Pons (tissue), 1 donor: ENCODE measurements at regions not wholly inside any gene's neighbourhood (a gene's known extent, or its start where the extent isn't known, plus 50 kb on each side); places are given as distances from the start of the nearest gene placed in this dataset.

ENCODE experiments used
- DNase-seq: peaks from one replicate; pipeline ENCODE4 v3.0.0-alpha.2; 2016; ENCODE audit warnings: low spot score

GRCh38 chr21:19683492-19683891, 1279.9 kb upstream of the TMPRSS15 start:
- no peak for DNase-seq

DNA sequence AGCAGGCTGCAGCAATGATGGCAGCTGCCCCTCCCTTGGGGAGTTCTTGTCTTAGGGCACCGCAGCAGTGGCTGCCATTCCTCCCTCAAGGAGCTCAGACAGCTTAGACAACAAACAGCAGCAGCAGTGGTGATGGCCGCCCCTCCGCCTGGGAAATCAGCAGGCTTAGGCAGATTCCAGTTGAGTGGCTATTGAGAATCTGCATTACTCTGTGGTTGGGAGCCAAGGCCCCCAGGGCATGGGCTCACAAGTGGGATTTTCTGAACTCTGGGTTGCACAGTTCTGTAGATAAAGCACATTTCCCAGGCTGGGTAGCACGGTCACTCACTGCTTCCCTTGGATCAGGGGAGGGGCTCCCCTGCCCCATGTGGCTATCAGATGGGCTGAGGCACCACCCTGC, 1280.7 kb upstream of the TMPRSS15 start:
- DNase-seq: no peak

GRCh38 chr21:19692231-19692630, 1288.6 kb upstream of the TMPRSS15 start:
- DNase-seq: no peak

DNA sequence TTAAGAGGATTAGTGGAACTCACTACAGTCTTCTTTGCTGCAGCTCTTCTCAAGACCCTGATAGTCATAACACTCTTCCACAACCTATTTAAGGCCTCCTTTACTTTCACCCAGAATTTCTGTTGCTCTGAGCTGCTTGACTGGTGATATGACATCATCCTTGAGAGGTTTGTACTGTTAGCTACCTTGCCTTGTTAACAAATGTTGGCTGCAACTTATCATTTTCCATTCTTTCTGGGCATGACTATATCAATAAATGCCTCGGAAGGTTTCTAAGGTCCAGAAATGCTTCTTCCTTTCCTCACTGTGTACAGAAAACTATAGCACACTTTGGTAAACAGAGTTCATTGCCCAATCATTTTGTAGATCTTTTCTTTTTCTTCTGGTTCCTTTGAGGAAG, 1292.2 kb upstream of the TMPRSS15 start:
- DNase-seq: no peak

DNA sequence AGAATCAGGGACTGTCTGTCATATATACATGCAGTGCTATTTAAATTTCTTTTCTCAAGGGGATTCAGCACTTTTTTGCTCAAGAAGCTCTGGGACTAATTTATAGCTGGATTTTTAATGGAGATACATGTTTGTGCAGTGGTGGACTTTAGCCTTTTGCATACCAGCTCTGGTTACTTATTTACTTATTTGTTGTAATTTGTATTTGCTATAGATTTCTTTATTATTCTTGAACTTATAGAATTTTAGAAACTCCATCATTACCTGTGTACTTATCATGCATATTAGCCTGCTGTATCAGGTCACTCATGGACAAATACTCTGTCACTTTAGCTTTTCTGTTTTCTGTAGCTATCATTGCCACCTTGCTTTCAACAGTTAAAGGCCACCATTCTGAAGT, 1296.9 kb upstream of the TMPRSS15 start:
- no peak for DNase-seq

DNA sequence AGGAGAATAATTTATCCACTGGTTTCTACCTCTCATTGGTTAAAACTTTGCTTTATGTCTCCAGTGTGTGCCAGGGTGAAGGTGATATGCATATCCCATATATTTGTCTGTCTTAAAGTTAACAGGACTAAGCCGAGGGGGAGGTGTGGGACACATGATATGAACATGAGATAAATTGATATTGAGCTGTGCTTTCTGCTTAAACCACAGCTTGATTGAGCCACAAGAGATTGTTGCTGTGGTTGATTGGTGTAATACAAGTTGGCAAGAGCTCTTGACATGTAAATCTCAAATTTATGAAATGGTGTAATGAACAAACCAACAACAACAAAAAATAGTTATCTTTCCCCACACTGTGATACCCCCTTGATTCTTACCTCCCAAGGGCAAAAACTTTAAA, 1295.5 kb upstream of the NCAM2 start:
- no peak for DNase-seq

GRCh38 chr21:19704832-19705231, 1293.4 kb upstream of the NCAM2 start:
- no peak for DNase-seq

- no peak for DNase-seq
Measured at GRCh38 chr21:19712441-19712840, 1285.8 kb upstream of the NCAM2 start.

GRCh38 chr21:19713313-19713712, 1284.9 kb upstream of the NCAM2 start:
- no peak for DNase-seq

DNA sequence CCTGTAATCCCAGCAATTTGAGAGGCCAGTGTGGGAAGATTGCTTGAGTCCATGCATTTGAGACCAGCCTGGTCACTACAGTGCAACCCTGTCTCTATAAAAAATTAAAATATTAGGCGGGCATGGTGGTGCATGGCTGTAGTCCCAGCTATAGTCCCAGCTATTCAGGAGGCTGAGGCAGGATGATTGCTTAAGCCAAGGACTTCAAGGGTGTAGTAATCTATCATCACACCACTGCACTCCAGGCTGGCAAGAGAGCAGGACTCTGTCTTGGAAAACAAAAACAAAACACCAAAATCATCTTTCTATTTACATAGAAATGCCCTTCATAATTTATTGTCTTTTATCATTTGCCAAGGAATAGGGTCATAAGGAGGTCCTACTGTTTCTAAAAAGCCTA, 1274.1 kb upstream of the NCAM2 start:
- DNase-seq: no peak

- no peak for DNase-seq
Measured at GRCh38 chr21:19731251-19731650, 1267.0 kb upstream of the NCAM2 start.

DNA sequence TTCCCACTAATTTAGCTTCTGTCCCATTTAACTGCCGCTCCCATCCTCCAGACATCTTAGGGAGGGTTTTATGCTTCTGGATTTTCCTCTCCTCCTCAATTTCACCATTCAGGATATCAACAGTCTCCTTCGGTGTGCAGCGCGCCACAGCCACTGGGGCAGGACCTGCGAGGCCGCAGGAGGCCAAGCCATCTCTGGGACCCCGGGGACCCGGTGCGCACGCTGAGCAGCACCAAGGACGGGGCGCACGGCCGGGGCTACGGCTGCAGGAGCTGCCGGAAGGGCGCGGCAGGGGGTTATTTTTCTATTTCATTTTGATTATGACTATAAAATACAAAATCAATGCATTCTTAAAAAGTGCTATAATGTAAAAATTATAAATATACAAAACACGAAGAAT, 1238.4 kb upstream of the NCAM2 start:
- DNase-seq: no peak

GRCh38 chr21:19767546-19767945, 1230.7 kb upstream of the NCAM2 start:
- no peak for DNase-seq

DNA sequence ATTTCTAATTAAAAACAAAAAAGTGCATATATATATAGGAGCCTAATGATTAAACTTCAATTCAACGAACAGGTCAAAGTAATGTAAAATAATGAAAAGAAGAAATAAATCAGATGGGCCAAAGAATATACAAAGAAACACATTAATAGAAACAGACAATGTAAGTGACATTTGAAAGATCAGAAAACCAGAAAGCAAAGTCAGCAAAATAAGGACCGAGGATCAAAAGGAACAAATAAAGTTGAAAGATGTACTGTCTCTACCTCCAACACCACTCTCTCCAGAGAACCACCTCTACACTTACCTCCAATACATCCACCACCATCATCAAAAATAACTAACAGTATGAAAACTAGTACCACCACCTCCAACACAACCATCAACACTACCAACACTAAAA, 1226.3 kb upstream of the NCAM2 start:
- DNase-seq: no peak

DNA sequence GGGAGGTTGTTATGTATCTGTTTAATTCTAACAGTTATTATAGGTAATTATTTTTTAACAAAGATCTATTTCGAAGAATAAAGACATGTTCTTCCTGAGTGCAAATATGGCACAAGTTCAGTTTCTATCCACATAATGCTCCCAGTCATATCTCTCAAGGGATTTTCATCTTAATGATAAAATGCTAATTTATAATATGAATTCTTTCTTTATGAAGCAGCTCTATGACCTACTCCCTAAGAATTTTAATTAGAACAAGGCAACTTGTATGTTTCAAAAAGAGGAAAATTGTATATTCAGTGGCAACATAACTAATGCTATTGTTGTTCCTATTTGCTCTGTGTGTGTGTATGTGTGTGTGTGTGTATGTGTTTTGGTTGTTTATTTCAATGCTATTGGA, 1222.1 kb upstream of the NCAM2 start:
- no peak for DNase-seq

GRCh38 chr21:19781881-19782652, 1216.1 kb upstream of the NCAM2 start:
- no peak for DNase-seq

GRCh38 chr21:19785941-19786340, 1212.3 kb upstream of the NCAM2 start:
- no peak for DNase-seq

- no peak for DNase-seq
Measured at GRCh38 chr21:19792004-19792403, 1206.2 kb upstream of the NCAM2 start.

DNA sequence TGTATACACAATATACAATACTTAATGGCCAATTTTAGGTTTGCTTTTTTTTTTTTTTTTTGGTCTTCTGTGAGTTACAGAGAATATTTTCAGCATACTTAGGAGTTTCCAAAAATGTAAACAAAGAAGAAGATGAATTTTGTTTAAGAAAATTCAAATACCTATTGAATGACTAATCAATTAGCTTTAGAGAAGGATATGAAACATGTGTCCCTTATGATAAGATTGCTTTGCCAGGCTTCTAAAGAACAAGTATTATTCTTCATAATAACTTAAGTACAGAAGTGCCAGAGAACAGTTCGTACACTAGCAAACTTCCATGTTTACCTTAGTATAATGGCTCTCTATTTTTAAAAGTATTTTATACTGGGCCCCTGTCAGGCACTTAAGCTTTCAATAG, 1191.0 kb upstream of the NCAM2 start:
- no peak for DNase-seq

GRCh38 chr21:19810779-19811178, 1187.4 kb upstream of the NCAM2 start:
- DNase-seq: no peak

- no peak for DNase-seq
Measured at GRCh38 chr21:19830446-19830845, 1167.8 kb upstream of the NCAM2 start.

DNA sequence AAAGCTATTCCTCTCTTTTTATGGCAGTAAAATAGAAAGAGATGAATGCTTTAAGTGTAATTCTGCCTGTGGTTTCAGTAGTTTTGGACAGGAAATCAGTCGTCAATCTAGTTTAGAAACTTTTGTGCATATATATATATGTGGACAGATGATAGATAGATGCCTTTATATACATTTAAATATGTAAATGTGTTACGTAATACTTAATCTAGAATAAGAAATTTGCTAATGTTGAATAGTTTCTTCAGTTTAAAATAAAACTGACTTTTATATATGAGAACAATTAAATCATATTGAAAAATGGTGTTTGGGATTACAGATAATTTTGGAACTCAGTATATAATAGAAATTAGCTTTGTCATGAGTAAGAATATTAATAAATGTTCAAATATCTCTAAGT, 1165.7 kb upstream of the NCAM2 start:
- no peak for DNase-seq

GRCh38 chr21:19833082-19833481, 1165.1 kb upstream of the NCAM2 start:
- DNase-seq: no peak

DNA sequence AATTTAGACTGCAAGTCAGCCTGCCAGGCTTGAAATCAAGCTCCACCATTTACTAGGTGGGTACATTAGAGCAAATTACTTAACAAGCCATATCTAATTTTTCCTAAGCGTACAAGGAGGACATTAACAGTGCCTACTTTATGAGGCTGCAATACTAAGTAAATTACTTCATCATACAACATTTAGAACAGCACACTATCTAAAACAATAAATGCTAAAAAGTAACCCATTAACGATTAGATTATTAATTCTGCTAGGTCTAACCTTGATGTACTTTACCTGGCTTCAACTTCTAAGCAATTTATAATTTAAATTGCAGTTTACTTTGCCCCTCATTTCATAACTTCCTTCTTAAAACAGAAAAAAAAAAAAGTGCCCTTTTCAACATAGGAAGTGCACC, 1155.6 kb upstream of the NCAM2 start:
- no peak for DNase-seq
